Thyroid gland (tissue), 4 donors: ENCODE measurements at regions not wholly inside any gene's neighbourhood (a gene's known extent, or its start where the extent isn't known, plus 50 kb on each side); places are given as distances from the start of the nearest gene placed in this dataset.
A peak's percentile ranks its signal among the peaks of the same experiment; 100 is the strongest.

Source experiments
- DNase-seq, 2 donors: peaks; one replicate each; pipeline ENCODE4 v3.0.0-alpha.2; 2019
- H3K27ac ChIP-seq, 3 donors: fragments of 200-600 bp; sonication (generic); 1 replicate in 2 of 3; 2 replicates in 1 of 3; pipeline ENCODE4 v1.5.1; 2016 to 2019; ENCODE audit warnings: mild to moderate bottlenecking in 1 of 3, moderate library complexity in 1 of 3
- H3K27me3 ChIP-seq: fragments of 200-600 bp; sonication (generic); one replicate; pipeline ENCODE4 v1.5.1; 2019
- H3K36me3 ChIP-seq, 2 donors: fragments of 200-600 bp; sonication (generic); one replicate each; pipeline ENCODE4 v1.5.1; 2016 to 2019
- H3K4me1 ChIP-seq, 2 donors: fragments of 200-600 bp; sonication (generic); one replicate each; pipeline ENCODE4 v1.5.1; 2017 to 2019
- H3K4me3 ChIP-seq, 3 donors: fragments of 200-600 bp; sonication (generic); replicated peaks in 1 of 3; 1 replicate in 2 of 3; 2 replicates in 1 of 3; pipeline ENCODE4 v1.5.1; 2016; ENCODE audit warnings: mild to moderate bottlenecking in 1 of 3
- H3K9me3 ChIP-seq: fragments of 200-600 bp; sonication (generic); one replicate; pipeline ENCODE4 v1.5.1; 2017
- CTCF ChIP-seq, 6 experiments: fragments of 200-600 bp in 3 of 6; fragments of 450-650 bp in 3 of 6; sonication (generic) in 3 of 6; IDR thresholded peaks; one replicate each; pipeline ENCODE4 v1.5.1; 2016 to 2019; ENCODE audit warnings: antibody characterized with exemption in 6 of 6, mild to moderate bottlenecking in 2 of 6, inconsistent platforms in 1 of 6, moderate library complexity in 1 of 6
- POLR2A ChIP-seq, 2 donors: fragments of 450-650 bp; IDR thresholded peaks; one replicate each; pipeline ENCODE4 v1.6.1; 2017; ENCODE audit warnings: antibody characterized with exemption in 2 of 2, mild to moderate bottlenecking in 2 of 2, moderate library complexity in 1 of 2
- WGBS, 2 donors: methylation state at CpG; one replicate each; pipeline ENCODE4 v1.1.5; 2017; 5-methylcytosine and 5-hydroxymethylcytosine counted together
- intact Hi-C: fragments of 100-400 bp; cut with DNase I; formaldehyde crosslinking; loops from one replicate; pipeline ENCODE4 v1.15.1; 2023

- Histone ChIP-seq H3K4me3 (no peak overlapping the region), H3K9me3 (no peaks in the 10 kb centered on the region), H3K27me3 (no peaks in the 10 kb centered on the region), H3K4me1 (no peaks in the 10 kb centered on the region), H3K27ac (no peak overlapping the region), H3K36me3 (no peaks in the 10 kb centered on the region)
- WGBS, 2 donors, result 8 to 10% methylated on average over 8 of the region's 8 CpGs
- intact Hi-C loops, result no loop called here
- TF ChIP-seq POLR2A (IDR thresholded peaks at IDR 0.05) (no peak), CTCF (IDR thresholded peaks at IDR 0.05) (peak; percentile 45 to 86 (median 79))
- DNase-seq, result peak; percentile 38 to 57
These were observed 221.3 kb downstream of the MRPL39 start for GRCh38 chr21:25385911-25386474.

- Histone ChIP-seq H3K4me1 (no peaks in the 10 kb centered on the region), H3K9me3 (no peaks in the 10 kb centered on the region), H3K27me3 (no peaks in the 10 kb centered on the region), H3K36me3 (no peaks in the 10 kb centered on the region), H3K27ac (no peak overlapping the region), H3K4me3 (no peak overlapping the region)
- DNase-seq, result no peak
- intact Hi-C loops, result no loop called here
- no peak for TF ChIP-seq CTCF (IDR thresholded peaks at IDR 0.05)
- TF ChIP-seq POLR2A (IDR thresholded peaks at IDR 0.05), result no peak
- 55 to 57% methylated on average over 3 of the region's 3 CpGs for WGBS, 2 donors
These were observed 221.9 kb downstream of the MRPL39 start for GRCh38 chr21:25385341-25385740.

GRCh38 chr21:25384782-25385181, 222.5 kb downstream of the MRPL39 start:
- WGBS, 2 donors, result 92 to 94% methylated on average over 4 of the region's 4 CpGs
- no peak overlapping the region for H3K4me3 ChIP-seq

GRCh38 chr21:25383545-25383944, 223.7 kb downstream of the MRPL39 start:
- WGBS, 2 donors, result 59 to 69% methylated on average over 5 of the region's 5 CpGs
- Histone ChIP-seq H3K4me3 (no peak overlapping the region), H3K4me1 (no peaks in the 10 kb centered on the region), H3K36me3 (no peaks in the 10 kb centered on the region), H3K27me3 (no peaks in the 10 kb centered on the region), H3K27ac (no peak overlapping the region), H3K9me3 (no peaks in the 10 kb centered on the region)
- no peak for DNase-seq
- intact Hi-C loops, result no loop called here
- no peak for TF ChIP-seq POLR2A (IDR thresholded peaks at IDR 0.05)

More at GRCh38 chr21:25384782-25385181, 222.5 kb downstream of the MRPL39 start:
- Histone ChIP-seq H3K4me1 (no peaks in the 10 kb centered on the region), H3K27ac (no peak overlapping the region), H3K36me3 (no peaks in the 10 kb centered on the region), H3K9me3 (no peaks in the 10 kb centered on the region), H3K27me3 (no peaks in the 10 kb centered on the region)
- TF ChIP-seq POLR2A (IDR thresholded peaks at IDR 0.05) (no peak), CTCF (IDR thresholded peaks at IDR 0.05) (no peak)
- DNase-seq, result no peak
- intact Hi-C loops, result no loop called here

- WGBS, 2 donors, result 62 to 63% methylated on average over 6 of the region's 6 CpGs
- no peaks in the 10 kb centered on the region for H3K36me3 ChIP-seq
- TF ChIP-seq CTCF (IDR thresholded peaks at IDR 0.05), result no peak
- no peak for TF ChIP-seq POLR2A (IDR thresholded peaks at IDR 0.05)
- H3K27ac ChIP-seq, result no peak overlapping the region
- H3K27me3 ChIP-seq, result no peaks in the 10 kb centered on the region
- H3K4me1 ChIP-seq, result no peaks in the 10 kb centered on the region
- no peaks in the 10 kb centered on the region for H3K9me3 ChIP-seq
- H3K4me3 ChIP-seq, result no peak overlapping the region
- intact Hi-C loops, result no loop called here
- no peak for DNase-seq
These were observed 225.3 kb downstream of the MRPL39 start for GRCh38 chr21:25381936-25382452.
